GM12872 (cell line): ENCODE measurements at regions not wholly inside any gene's neighbourhood (a gene's known extent, or its start where the extent isn't known, plus 50 kb on each side); places are given as distances from the start of the nearest gene placed in this dataset.

Source experiments
- CTCF ChIP-seq: IDR thresholded peaks from 3 replicates; pipeline ENCODE4 v1.5.1; 2011; ENCODE audit warnings: low read depth, mild to moderate bottlenecking, low read length, moderate library complexity; ENCODE audit not compliant: insufficient read depth

GRCh38 chr14:101466456-101467180 is 94.7 kb upstream of the DIO3 start:
- TF ChIP-seq CTCF: no peak

- TF ChIP-seq CTCF: no peak
These were observed 93.9 kb upstream of the DIO3 start for GRCh38 chr14:101467181-101467926.

- TF ChIP-seq CTCF: no peak
These were observed 91.7 kb upstream of the DIO3 start for GRCh38 chr14:101469382-101470247.

- no peak for TF ChIP-seq CTCF
These were observed 91.0 kb upstream of the DIO3 start for GRCh38 chr14:101470266-101470665.

GRCh38 chr14:101471723-101472517 is 89.4 kb upstream of the DIO3 start:
- TF ChIP-seq CTCF: no peak

GRCh38 chr14:101472518-101472849 is 88.8 kb upstream of the DIO3 start:
- TF ChIP-seq CTCF: no peak
